HCT116 (cell line): ENCODE measurements at regions not wholly inside any gene's neighbourhood (a gene's known extent, or its start where the extent isn't known, plus 50 kb on each side); places are given as distances from the start of the nearest gene placed in this dataset.

Source experiments
- ATAC-seq: fragments of 200-7000 bp; cut with Tn5 transposase; 2 replicates; pipeline ENCODE4 v1.9.1; 2020; ENCODE audit warnings: mild to moderate bottlenecking, moderate library complexity
- BruUV-seq: library from RNA; stranded (reverse); fragments of 400-500 nt; replicated peaks from 2 replicates; lab custom pipeline; 2021; lab: Mats Ljungman, UMichigan
- CTCF ChIA-PET: fragments of 300-600 bp; sonication (Branson Sonifier 250); formaldehyde crosslinking; loops from one replicate; lab custom pipeline; 2021; ENCODE audit warnings: antibody characterized with exemption; lab: Charles Lee
- POLR2A ChIA-PET: fragments of 300-600, 350-600 bp; sonication (Branson Sonifier 250); formaldehyde crosslinking; loops from one replicate; lab custom pipeline; 2021; ENCODE audit warnings: antibody characterized with exemption; lab: Charles Lee
- RAD21 ChIA-PET, 2 experiments: fragments of 300-600 bp; sonication (Branson Sonifier 250); formaldehyde crosslinking; loops; one replicate each; lab custom pipeline; 2023; ENCODE audit warnings: low total read pairs in 2 of 2; ENCODE audit not compliant: uncharacterized antibody in 2 of 2, unreplicated experiment in 2 of 2, low non-redundant PET in 1 of 2; lab: Charles Lee
- DNase-seq: peaks from one replicate; pipeline ENCODE4 v3.0.0-alpha.2; 2010; ENCODE audit warnings: low read depth, low spot score
- H2AFZ ChIP-seq: fragments of 200-600 bp; shearing (Covaris generic), sonication (generic); 2 replicates; pipeline ENCODE4 v1.6.1; 2017; ENCODE audit warnings: low read depth, mixed run types, mixed read lengths, antibody characterized with exemption, low read length; ENCODE audit not compliant: poor library complexity, severe bottlenecking
- H3K27ac ChIP-seq: 2 replicates; pipeline ENCODE4 v1.5.1; 2012; ENCODE audit warnings: low read depth, low read length
- H3K27me3 ChIP-seq: fragments of 200-600 bp; sonication (generic); 2 replicates; pipeline ENCODE4 v1.6.1; 2016; ENCODE audit warnings: mixed run types, low read length, mixed read lengths; ENCODE audit not compliant: insufficient read depth
- H3K36me3 ChIP-seq, 2 experiments: fragments of 200-500 bp in 1 of 2; fragments of 200-600 bp in 1 of 2; sonication (Bioruptor generic) in 1 of 2; sonication (generic) in 1 of 2; 2 replicates each; pipeline versions ENCODE4 v1.5.1 to v1.6.1; 2014 to 2016; ENCODE audit warnings: low read length in 2 of 2, inconsistent platforms in 1 of 2, mixed read lengths in 1 of 2, mixed run types in 1 of 2; ENCODE audit not compliant: insufficient read depth in 2 of 2, control insufficient read depth in 1 of 2
- H3K4me1 ChIP-seq, 2 experiments: fragments of 200-600 bp in 1 of 2; sonication (generic) in 1 of 2; 2 replicates each; pipeline versions ENCODE4 v1.5.1 to v1.6.1; 2012 to 2017; ENCODE audit warnings: low read length in 2 of 2, inconsistent platforms in 1 of 2, mild to moderate bottlenecking in 1 of 2, mixed read lengths in 1 of 2, mixed run types in 1 of 2, moderate library complexity in 1 of 2; ENCODE audit not compliant: insufficient read depth in 2 of 2, control insufficient read depth in 1 of 2
- H3K4me2 ChIP-seq: fragments of 200-600 bp; sonication (generic); 2 replicates; pipeline ENCODE4 v1.6.1; 2017; ENCODE audit warnings: mixed run types, low read length, mixed read lengths
- H3K4me3 ChIP-seq, 2 experiments: fragments of 200-600 bp in 1 of 2; sonication (generic) in 1 of 2; replicated peaks in 1 of 2; 2 replicates each; pipeline ENCODE4 v1.5.1; 2011 to 2016; ENCODE audit warnings: low read length in 2 of 2, control low read depth in 1 of 2, low read depth in 1 of 2, mild to moderate bottlenecking in 1 of 2, mixed read lengths in 1 of 2, mixed run types in 1 of 2
- H3K79me2 ChIP-seq: fragments of 200-600 bp; sonication (generic); 2 replicates; pipeline ENCODE4 v1.6.1; 2017; ENCODE audit warnings: mild to moderate bottlenecking, mixed run types, low read length, moderate library complexity, mixed read lengths; ENCODE audit not compliant: insufficient read depth
- H3K9ac ChIP-seq: fragments of 200-600 bp; sonication (generic); 2 replicates; pipeline ENCODE4 v1.6.1; 2016; ENCODE audit warnings: low read length, mixed read lengths
- H3K9me2 ChIP-seq: fragments of 200-600 bp; sonication (generic), shearing (Covaris generic); 2 replicates; pipeline ENCODE4 v1.6.1; 2017; ENCODE audit warnings: mixed run types, mild to moderate bottlenecking, moderate library complexity; ENCODE audit not compliant: insufficient read depth
- H3K9me3 ChIP-seq, 2 experiments: fragments of 200-500 bp in 1 of 2; fragments of 200-600 bp in 1 of 2; sonication (Bioruptor generic) in 1 of 2; sonication (generic) in 1 of 2; 2 replicates each; pipeline ENCODE4 v1.6.1; 2014 to 2017; ENCODE audit warnings: low read length in 2 of 2, mixed read lengths in 2 of 2, inconsistent platforms in 1 of 2, low read depth in 1 of 2, mild to moderate bottlenecking in 1 of 2, mixed run types in 1 of 2, moderate library complexity in 1 of 2; ENCODE audit not compliant: control insufficient read depth in 1 of 2, insufficient read depth in 1 of 2
- H4K20me1 ChIP-seq: fragments of 200-600 bp; sonication (generic), shearing (Covaris generic); 2 replicates; pipeline ENCODE4 v1.6.1; 2017; ENCODE audit warnings: mixed run types, mild to moderate bottlenecking, moderate library complexity; ENCODE audit not compliant: insufficient read depth
- CBX3 ChIP-seq: IDR thresholded peaks from 2 replicates; pipeline ENCODE4 v1.6.1; 2012; ENCODE audit warnings: low read depth
- CEBPB ChIP-seq: IDR thresholded peaks from 2 replicates; pipeline ENCODE4 v1.6.1; 2012; ENCODE audit warnings: low read depth
- CTCF ChIP-seq, 3 experiments: fragments of 200-600 bp in 1 of 3; sonication (generic) in 1 of 3; IDR thresholded peaks in 2 of 3; conservative IDR thresholded peaks in 1 of 3; 2 replicates each; pipeline ENCODE4 v1.5.1; 2012 to 2017; ENCODE audit warnings: low read depth in 2 of 3, low read length in 2 of 3, antibody characterized with exemption in 1 of 3, borderline replicate concordance in 1 of 3, control low read depth in 1 of 3, mild to moderate bottlenecking in 1 of 3, mixed read lengths in 1 of 3, mixed run types in 1 of 3, moderate library complexity in 1 of 3; ENCODE audit not compliant: insufficient read depth in 1 of 3
- ELF1 ChIP-seq: IDR thresholded peaks from 2 replicates; pipeline ENCODE4 v1.6.1; 2012; ENCODE audit warnings: low read depth, borderline replicate concordance
- EZH2 ChIP-seq: fragments of 200-600 bp; sonication (generic); IDR thresholded peaks from 2 replicates; pipeline ENCODE4 v1.6.1; 2017; ENCODE audit warnings: antibody characterized with exemption, mixed run types
- JUND ChIP-seq: IDR thresholded peaks from 2 replicates; pipeline ENCODE4 v1.6.1; 2012
- POLR2A ChIP-seq: IDR thresholded peaks from 2 replicates; pipeline ENCODE4 v1.7.0; 2011; ENCODE audit warnings: borderline replicate concordance; ENCODE audit not compliant: insufficient read depth, insufficient read length; ENCODE audit errors: extremely low read depth
- POLR2AphosphoS5 ChIP-seq: IDR thresholded peaks from 2 replicates; pipeline ENCODE4 v1.6.1; 2011; ENCODE audit warnings: mild to moderate bottlenecking, low read depth, low read length, moderate library complexity
- SIN3A ChIP-seq: IDR thresholded peaks from 2 replicates; pipeline ENCODE4 v1.6.1; 2012; ENCODE audit warnings: low read depth
- SP1 ChIP-seq: IDR thresholded peaks from 2 replicates; pipeline ENCODE4 v1.6.1; 2012; ENCODE audit warnings: low read depth
- SRF ChIP-seq: IDR thresholded peaks from 2 replicates; pipeline ENCODE4 v1.6.1; 2012; ENCODE audit warnings: low read depth
- YY1 ChIP-seq: IDR thresholded peaks from 2 replicates; pipeline ENCODE4 v1.6.1; 2011; ENCODE audit warnings: low read length, low read depth, moderate library complexity, mild to moderate bottlenecking; ENCODE audit not compliant: insufficient replicate concordance; ENCODE audit errors: extremely low read depth
- ZBTB33 ChIP-seq: IDR thresholded peaks from 2 replicates; pipeline ENCODE4 v1.6.1; 2011; ENCODE audit warnings: mild to moderate bottlenecking, low read length, moderate library complexity; ENCODE audit not compliant: insufficient replicate concordance; ENCODE audit errors: extremely low read depth
- ZFX ChIP-seq: fragments of 450-650 bp; IDR thresholded peaks from 2 replicates; pipeline ENCODE4 v1.6.1; 2017
- ZNF274 ChIP-seq: fragments of 200-500 bp; sonication (Bioruptor generic); IDR thresholded peaks from 2 replicates; pipeline ENCODE4 v1.6.1; 2014; ENCODE audit warnings: mild to moderate bottlenecking, low read depth, low read length, inconsistent platforms
- intact Hi-C: fragments of 100-400 bp; cut with micrococcal nuclease; formaldehyde crosslinking; loops from 2 replicates; pipeline ENCODE4 v1.10.0; 2022
- TF ChIP-seq, protein P1 (sequence below): IDR thresholded peaks from 2 replicates; pipeline ENCODE4 v1.6.1; 2012
- TF ChIP-seq, protein P2 (sequence below): IDR thresholded peaks from 2 replicates; pipeline ENCODE4 v1.6.1; 2012; ENCODE audit warnings: low read depth

- no peaks in the 10 kb centered on the region for H3K27me3 ChIP-seq
- no peaks in the 10 kb centered on the region for H3K36me3 ChIP-seq
- intact Hi-C loops = no loop called here
- RAD21 ChIA-PET = no interaction called here
- DNase-seq = no peak
- H2AFZ ChIP-seq = no peak overlapping the region
- H3K27ac ChIP-seq = no peak overlapping the region
- H3K4me3 ChIP-seq = no peak overlapping the region
- no peak overlapping the region for H3K4me2 ChIP-seq
- no peaks in the 10 kb centered on the region for H3K79me2 ChIP-seq
- no peak for ATAC-seq
- peaks cover 0 to 3% of the 10 kb centered on the region in 2 experiments; a peak in 1 of 4 replicates for H3K4me1 ChIP-seq
- POLR2A ChIA-PET = no interaction called here
- H3K9ac ChIP-seq = no peak overlapping the region
- TF ChIP-seq YY1 (no peak), POLR2AphosphoS5 (no peak), SIN3A (no peak), CBX3 (no peak), ELF1 (no peak), CTCF (IDR thresholded peaks at IDR 0.05 in 2 of 3, conservative IDR thresholded peaks at IDR 0.05 in 1 of 3; ENCODE audit: borderline replicate concordance in 1 of 3, insufficient read depth in 1 of 3, low read depth in 2 of 3, low read length in 2 of 3) (no peak), EZH2 (no peak), JUND (no peak), CEBPB (no peak), ZBTB33 (no peak), POLR2A (no peak), ZFX (no peak), SP1 (no peak), SRF (no peak), ZNF274 (no peak)
- TF ChIP-seq, protein P1, sequence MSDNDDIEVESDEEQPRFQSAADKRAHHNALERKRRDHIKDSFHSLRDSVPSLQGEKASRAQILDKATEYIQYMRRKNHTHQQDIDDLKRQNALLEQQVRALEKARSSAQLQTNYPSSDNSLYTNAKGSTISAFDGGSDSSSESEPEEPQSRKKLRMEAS = no peak
- TF ChIP-seq, protein P2, sequence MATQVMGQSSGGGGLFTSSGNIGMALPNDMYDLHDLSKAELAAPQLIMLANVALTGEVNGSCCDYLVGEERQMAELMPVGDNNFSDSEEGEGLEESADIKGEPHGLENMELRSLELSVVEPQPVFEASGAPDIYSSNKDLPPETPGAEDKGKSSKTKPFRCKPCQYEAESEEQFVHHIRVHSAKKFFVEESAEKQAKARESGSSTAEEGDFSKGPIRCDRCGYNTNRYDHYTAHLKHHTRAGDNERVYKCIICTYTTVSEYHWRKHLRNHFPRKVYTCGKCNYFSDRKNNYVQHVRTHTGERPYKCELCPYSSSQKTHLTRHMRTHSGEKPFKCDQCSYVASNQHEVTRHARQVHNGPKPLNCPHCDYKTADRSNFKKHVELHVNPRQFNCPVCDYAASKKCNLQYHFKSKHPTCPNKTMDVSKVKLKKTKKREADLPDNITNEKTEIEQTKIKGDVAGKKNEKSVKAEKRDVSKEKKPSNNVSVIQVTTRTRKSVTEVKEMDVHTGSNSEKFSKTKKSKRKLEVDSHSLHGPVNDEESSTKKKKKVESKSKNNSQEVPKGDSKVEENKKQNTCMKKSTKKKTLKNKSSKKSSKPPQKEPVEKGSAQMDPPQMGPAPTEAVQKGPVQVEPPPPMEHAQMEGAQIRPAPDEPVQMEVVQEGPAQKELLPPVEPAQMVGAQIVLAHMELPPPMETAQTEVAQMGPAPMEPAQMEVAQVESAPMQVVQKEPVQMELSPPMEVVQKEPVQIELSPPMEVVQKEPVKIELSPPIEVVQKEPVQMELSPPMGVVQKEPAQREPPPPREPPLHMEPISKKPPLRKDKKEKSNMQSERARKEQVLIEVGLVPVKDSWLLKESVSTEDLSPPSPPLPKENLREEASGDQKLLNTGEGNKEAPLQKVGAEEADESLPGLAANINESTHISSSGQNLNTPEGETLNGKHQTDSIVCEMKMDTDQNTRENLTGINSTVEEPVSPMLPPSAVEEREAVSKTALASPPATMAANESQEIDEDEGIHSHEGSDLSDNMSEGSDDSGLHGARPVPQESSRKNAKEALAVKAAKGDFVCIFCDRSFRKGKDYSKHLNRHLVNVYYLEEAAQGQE = no peak
- H3K9me2 ChIP-seq = no peaks in the 10 kb centered on the region
- CTCF ChIA-PET = no interaction called here
- no peaks in the 10 kb centered on the region for H4K20me1 ChIP-seq
- H3K9me3 ChIP-seq = no peaks in the 10 kb centered on the region
- BruUV-seq = no TSS peak
Measured at GRCh38 chr5:92805446-92805845, 775.6 kb downstream of the NR2F1-AS1 start.
